Astrocyte of the spinal cord (primary cell): ENCODE measurements at regions not wholly inside any gene's neighbourhood (a gene's known extent, or its start where the extent isn't known, plus 50 kb on each side); places are given as distances from the start of the nearest gene placed in this dataset.
A peak's percentile ranks its signal among the peaks of the same experiment; 100 is the strongest.
"Not testable (repeated sequence)": the region's sequence is repeated elsewhere in the genome, so short reads cannot be mapped to it uniquely, and the experiment has no call there.

ENCODE experiments used
- DNase-seq: peaks from one replicate; pipeline ENCODE4 v3.0.0; 2011; ENCODE audit warnings: low read depth, low spot score
- H3K4me3 ChIP-seq: 2 replicates; pipeline ENCODE4 v1.5.1; 2011; ENCODE audit warnings: low read depth, mild to moderate bottlenecking, low read length, moderate library complexity
- in situ Hi-C: cut with HindIII; loops from 2 replicates; pipeline ENCODE4 v1.10.0; 2017; ENCODE audit warnings: low sequenced_read_pairs
- TF ChIP-seq, protein P1 (sequence below): IDR thresholded peaks from 2 replicates; pipeline ENCODE4 v1.5.1; 2012; ENCODE audit warnings: low read depth, mild to moderate bottlenecking, low read length, inconsistent platforms

DNA sequence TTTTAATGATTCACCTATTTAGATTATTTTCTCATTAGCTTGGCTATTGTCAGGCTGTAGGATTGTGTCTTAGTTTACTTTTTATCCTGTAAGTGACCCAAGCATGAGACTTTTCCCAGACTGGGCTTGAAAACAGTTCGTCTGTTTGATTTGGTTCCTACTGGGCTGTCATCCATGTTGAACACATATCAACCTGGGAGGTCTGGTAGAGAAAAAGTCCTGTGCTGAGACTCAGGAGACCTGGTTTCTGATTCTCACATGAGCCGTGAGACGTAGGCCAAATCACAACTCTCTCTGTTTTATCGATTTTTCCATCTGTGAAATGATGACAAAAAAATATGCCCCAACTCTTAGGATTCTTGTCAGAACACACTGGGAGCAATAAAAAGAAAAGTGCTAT is 98.8 kb upstream of the GALNT15 start:
- TF ChIP-seq, protein P1, sequence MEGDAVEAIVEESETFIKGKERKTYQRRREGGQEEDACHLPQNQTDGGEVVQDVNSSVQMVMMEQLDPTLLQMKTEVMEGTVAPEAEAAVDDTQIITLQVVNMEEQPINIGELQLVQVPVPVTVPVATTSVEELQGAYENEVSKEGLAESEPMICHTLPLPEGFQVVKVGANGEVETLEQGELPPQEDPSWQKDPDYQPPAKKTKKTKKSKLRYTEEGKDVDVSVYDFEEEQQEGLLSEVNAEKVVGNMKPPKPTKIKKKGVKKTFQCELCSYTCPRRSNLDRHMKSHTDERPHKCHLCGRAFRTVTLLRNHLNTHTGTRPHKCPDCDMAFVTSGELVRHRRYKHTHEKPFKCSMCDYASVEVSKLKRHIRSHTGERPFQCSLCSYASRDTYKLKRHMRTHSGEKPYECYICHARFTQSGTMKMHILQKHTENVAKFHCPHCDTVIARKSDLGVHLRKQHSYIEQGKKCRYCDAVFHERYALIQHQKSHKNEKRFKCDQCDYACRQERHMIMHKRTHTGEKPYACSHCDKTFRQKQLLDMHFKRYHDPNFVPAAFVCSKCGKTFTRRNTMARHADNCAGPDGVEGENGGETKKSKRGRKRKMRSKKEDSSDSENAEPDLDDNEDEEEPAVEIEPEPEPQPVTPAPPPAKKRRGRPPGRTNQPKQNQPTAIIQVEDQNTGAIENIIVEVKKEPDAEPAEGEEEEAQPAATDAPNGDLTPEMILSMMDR, result no peak
- DNase-seq, result no peak
- H3K4me3 ChIP-seq, result no peak overlapping the region
- in situ Hi-C loops, result no loop called here

DNA sequence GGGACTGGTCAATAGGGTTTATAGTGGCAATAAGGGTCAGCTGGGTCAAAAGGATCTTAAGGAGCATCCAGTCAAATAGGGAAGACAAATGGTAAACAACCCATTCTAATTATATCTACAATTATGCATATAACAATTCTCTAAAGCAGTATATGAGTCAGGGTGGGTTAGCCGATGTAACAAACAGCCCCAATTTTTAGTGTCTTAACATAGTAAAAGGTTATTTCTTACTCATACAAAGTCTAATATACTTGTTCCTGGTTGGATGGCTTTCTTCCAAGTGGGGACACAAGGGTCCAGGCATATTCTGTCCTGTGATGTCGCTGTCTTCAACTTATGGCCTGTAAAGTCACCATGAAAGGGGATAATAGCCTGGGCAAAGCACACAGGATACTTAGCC is 97.9 kb upstream of the GALNT15 start:
- DNase-seq, result no peak
- TF ChIP-seq, protein P1, result no peak
- no peak overlapping the region for H3K4me3 ChIP-seq
- in situ Hi-C loops, result no loop called here

DNA sequence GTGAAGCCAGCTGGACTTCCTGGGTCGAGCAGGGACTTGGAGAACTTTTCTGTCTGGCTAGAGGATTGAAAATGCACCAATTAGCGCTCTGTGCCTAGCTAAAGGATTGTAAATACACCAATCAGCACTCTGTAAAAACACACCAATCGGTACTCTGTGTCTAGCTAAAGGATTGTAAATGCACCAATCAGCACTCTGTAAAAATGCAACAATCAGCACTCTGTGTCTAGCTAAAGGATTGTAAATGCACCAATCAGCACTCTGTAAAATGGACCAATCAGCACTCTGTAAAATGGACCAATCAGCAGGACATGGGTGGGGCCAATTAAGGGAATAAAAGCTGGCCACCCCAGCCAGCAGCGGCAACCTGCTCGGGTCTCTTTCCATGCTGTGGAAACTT is 97.3 kb upstream of the GALNT15 start:
- H3K4me3 ChIP-seq, DNase-seq, in situ Hi-C loops: not testable (repeated sequence)

DNA sequence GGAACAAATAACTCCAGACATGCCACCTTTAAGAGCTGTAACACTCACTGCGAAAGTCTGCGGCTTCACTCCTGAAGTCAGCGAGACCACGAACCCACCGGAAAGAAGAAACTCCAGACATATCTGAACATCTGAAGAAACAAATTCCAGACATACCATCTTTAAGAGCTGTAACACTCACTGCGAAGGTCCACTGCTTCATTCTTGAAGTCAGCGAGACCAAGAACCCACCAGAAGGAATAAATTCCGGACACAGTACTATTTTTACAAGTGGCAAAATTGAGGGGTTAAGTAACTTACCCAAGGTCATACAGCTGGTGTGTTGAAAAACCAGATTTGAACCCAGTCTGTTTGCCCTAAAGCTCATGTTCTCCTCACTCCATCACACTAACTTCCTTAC is 96.8 kb upstream of the GALNT15 start:
- H3K4me3 ChIP-seq, in situ Hi-C loops: not testable (repeated sequence)
- peak; percentile 73 for DNase-seq

DNA sequence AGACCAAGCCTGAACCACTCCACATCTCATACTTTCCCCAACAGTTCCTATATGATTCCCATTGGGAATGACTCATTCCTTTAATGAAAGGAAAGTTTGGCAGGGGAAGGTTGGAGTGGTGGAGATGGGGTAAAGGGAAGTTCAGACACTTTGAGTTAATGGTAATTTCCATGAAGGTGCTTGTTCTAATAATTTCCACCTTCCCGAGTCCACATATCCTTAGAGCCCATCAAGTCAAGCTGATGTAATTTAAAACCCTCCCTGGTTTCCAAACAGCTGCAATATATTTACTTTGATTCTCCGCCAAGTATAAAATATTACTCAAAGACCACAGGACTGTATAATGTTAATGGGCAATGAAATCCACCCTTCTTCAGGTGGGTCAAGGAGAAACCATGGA is 95.0 kb upstream of the GALNT15 start:
- DNase-seq, result peak; percentile 92
- TF ChIP-seq, protein P1, result no peak
- in situ Hi-C loops, result no loop called here
- H3K4me3 ChIP-seq, result no peak overlapping the region

DNA sequence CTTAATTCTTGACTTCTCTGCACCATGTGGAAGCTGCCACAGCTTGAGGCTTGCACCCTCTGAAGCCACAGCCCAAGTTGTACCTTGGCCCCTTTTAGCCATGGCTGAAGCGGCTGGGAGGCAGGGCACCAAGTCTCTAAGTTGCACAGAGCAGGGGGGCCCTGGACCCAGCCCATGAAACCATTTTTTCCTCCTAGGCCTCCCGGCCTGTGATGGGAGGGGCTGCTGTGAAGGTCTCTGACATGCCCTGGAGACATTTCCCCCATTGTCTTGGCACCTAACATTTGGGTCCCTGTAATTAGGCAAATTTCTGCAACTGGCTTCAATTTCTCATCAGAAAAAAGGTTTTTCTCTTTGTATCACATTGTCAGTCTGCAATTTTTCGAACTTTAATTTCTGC is 92.8 kb upstream of the GALNT15 start:
- H3K4me3 ChIP-seq, result no peak overlapping the region
- TF ChIP-seq, protein P1, result no peak
- DNase-seq, result no peak
- in situ Hi-C loops, result no loop called here

DNA sequence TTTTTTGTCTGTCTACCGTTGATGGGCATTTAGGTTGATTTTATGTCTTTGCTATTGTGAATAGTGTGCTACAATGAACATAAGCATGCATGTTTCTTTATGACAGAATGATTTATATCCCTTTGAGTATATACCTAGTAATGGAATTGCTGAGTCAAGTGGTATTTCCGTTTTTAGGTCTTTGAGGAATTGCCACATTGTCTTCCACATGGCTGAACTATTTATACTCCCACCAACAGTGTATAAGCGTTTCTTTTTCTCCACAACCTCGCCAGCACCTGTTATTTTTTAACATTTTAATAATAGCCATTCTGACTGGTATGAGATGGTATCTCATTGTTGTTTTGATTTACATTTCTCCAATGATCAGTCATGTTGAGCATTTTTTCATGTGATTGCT is 89.6 kb upstream of the GALNT15 start:
- peak; percentile 66 for DNase-seq
- H3K4me3 ChIP-seq, result no peak overlapping the region
- in situ Hi-C loops, result no loop called here
- TF ChIP-seq, protein P1, result no peak

DNA sequence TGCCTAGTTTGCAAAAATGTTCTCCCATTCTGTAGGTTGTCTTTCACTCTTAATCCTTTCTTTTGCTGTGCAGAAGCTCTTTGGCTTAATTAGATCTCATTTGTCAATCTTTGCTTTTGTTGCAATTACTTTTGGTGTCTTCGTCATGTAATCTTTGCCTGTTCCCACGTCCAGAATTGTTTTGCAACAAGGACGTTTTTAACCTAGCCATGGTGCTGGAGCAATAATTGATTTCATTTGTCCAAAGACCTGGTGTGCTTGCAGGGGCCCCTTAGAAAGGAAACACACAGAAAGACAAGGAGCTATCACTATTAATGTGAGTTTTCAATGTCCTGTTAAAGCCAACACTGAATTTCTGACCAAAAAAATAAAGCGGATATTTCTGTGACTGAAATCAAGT is 89.1 kb upstream of the GALNT15 start:
- in situ Hi-C loops, result no loop called here

More for the DNA sequence above, 89.1 kb upstream of the GALNT15 start:
- TF ChIP-seq, protein P1, result no peak
- H3K4me3 ChIP-seq, result no peak overlapping the region
- no peak for DNase-seq
